Neuronal stem cell (in vitro differentiated cells): ENCODE measurements at regions not wholly inside any gene's neighbourhood (a gene's known extent, or its start where the extent isn't known, plus 50 kb on each side); places are given as distances from the start of the nearest gene placed in this dataset.
"Not testable (repeated sequence)": the region's sequence is repeated elsewhere in the genome, so short reads cannot be mapped to it uniquely, and the experiment has no call there.

Experiments
- DNase-seq: peaks from one replicate; pipeline ENCODE4 v3.0.0-alpha.2; 2013; ENCODE audit warnings: low spot score
- H2AFZ ChIP-seq: one replicate; pipeline ENCODE4 v1.6.1; 2013; ENCODE audit warnings: mild to moderate bottlenecking, low read length, inconsistent platforms
- H2AK5ac ChIP-seq: 2 replicates; pipeline ENCODE4 v1.6.1; 2013; ENCODE audit warnings: low read depth, mild to moderate bottlenecking, inconsistent platforms, low read length, moderate library complexity, mixed read lengths
- H2BK120ac ChIP-seq: 2 replicates; pipeline ENCODE4 v1.6.1; 2013; ENCODE audit warnings: low read depth, mild to moderate bottlenecking, inconsistent platforms, low read length, moderate library complexity, mixed read lengths
- H2BK12ac ChIP-seq: one replicate; pipeline ENCODE4 v1.6.1; 2013; ENCODE audit warnings: low read length, inconsistent platforms
- H2BK15ac ChIP-seq: 2 replicates; pipeline ENCODE4 v1.6.1; 2013; ENCODE audit warnings: mild to moderate bottlenecking, low read length, inconsistent platforms, mixed read lengths
- H2BK5ac ChIP-seq: one replicate; pipeline ENCODE4 v1.6.1; 2013; ENCODE audit warnings: inconsistent platforms, mild to moderate bottlenecking, low read length, moderate library complexity
- H3K14ac ChIP-seq: one replicate; pipeline ENCODE4 v1.6.1; 2013; ENCODE audit warnings: low read length, inconsistent platforms
- H3K18ac ChIP-seq: 2 replicates; pipeline ENCODE4 v1.6.1; 2013; ENCODE audit warnings: low read length, inconsistent platforms
- H3K23ac ChIP-seq: 2 replicates; pipeline ENCODE4 v1.6.1; 2013; ENCODE audit warnings: low read depth, mild to moderate bottlenecking, mixed read lengths, low read length, inconsistent platforms; ENCODE audit not compliant: poor library complexity
- H3K27ac ChIP-seq: replicated peaks from 3 replicates; pipeline ENCODE4 v1.5.1; 2013; ENCODE audit warnings: low read length, inconsistent platforms
- H3K27me3 ChIP-seq, 3 experiments: 2 replicates each; pipeline ENCODE4 v1.6.1; 2013; ENCODE audit warnings: low read length in 3 of 3, mild to moderate bottlenecking in 2 of 3, inconsistent platforms in 1 of 3, low read depth in 1 of 3, mixed read lengths in 1 of 3, moderate library complexity in 1 of 3; ENCODE audit not compliant: control insufficient read depth in 3 of 3, insufficient read depth in 3 of 3
- H3K36me3 ChIP-seq, 2 donors: replicated peaks in 1 of 2; 2 replicates each; pipeline ENCODE4 v1.6.1; 2013; ENCODE audit warnings: low read length in 2 of 2; ENCODE audit not compliant: control insufficient read depth in 2 of 2, insufficient read depth in 2 of 2
- H3K4ac ChIP-seq: 2 replicates; pipeline ENCODE4 v1.6.1; 2013; ENCODE audit warnings: inconsistent platforms, mild to moderate bottlenecking, low read length, moderate library complexity
- H3K4me1 ChIP-seq, 2 donors: 1 replicate in 1 of 2; 2 replicates in 1 of 2; pipeline ENCODE4 v1.6.1; 2013; ENCODE audit warnings: low read length in 2 of 2, low read depth in 1 of 2; ENCODE audit not compliant: control insufficient read depth in 2 of 2, insufficient read depth in 1 of 2
- H3K4me2 ChIP-seq: one replicate; pipeline ENCODE4 v1.6.1; 2013; ENCODE audit warnings: mild to moderate bottlenecking, low read length, inconsistent platforms; ENCODE audit not compliant: insufficient read depth, poor library complexity, severe bottlenecking
- H3K4me3 ChIP-seq, 2 donors: 2 replicates each; pipeline ENCODE4 v1.5.1; 2013; ENCODE audit warnings: low read length in 2 of 2, mild to moderate bottlenecking in 2 of 2, inconsistent platforms in 1 of 2, moderate library complexity in 1 of 2
- H3K79me1 ChIP-seq: one replicate; pipeline ENCODE4 v1.6.1; 2013; ENCODE audit warnings: low read depth, mild to moderate bottlenecking, inconsistent platforms, low read length, moderate library complexity
- H3K9ac ChIP-seq: one replicate; pipeline ENCODE4 v1.6.1; 2013; ENCODE audit warnings: mild to moderate bottlenecking, low read depth, low read length, inconsistent platforms; ENCODE audit not compliant: poor library complexity
- H3K9me3 ChIP-seq, 2 donors: replicated peaks in 1 of 2; 2 replicates each; pipeline versions ENCODE3 to v1.6.1; 2013; ENCODE audit warnings: low read length in 2 of 2, mild to moderate bottlenecking in 2 of 2, inconsistent platforms in 1 of 2, low read depth in 1 of 2, mixed read lengths in 1 of 2, moderate library complexity in 1 of 2; ENCODE audit not compliant: control insufficient read depth in 2 of 2, insufficient read depth in 1 of 2
- H4K8ac ChIP-seq: one replicate; pipeline ENCODE4 v1.6.1; 2013; ENCODE audit warnings: low read depth, mild to moderate bottlenecking, inconsistent platforms, low read length, moderate library complexity
- H4K91ac ChIP-seq: one replicate; pipeline ENCODE4 v1.6.1; 2013; ENCODE audit warnings: low read length, low read depth, mild to moderate bottlenecking, inconsistent platforms; ENCODE audit not compliant: poor library complexity
- WGBS, 2 donors: extraction: QIAGEN DNeasy Blood & Tissue Kit; methylation state at CpG; one replicate each; pipeline ENCODE4 v1.1.7; 2013; ENCODE audit warnings: missing lambda C conversion rate in 2 of 2, mixed read lengths in 1 of 2; ENCODE audit not compliant: insufficient read length in 2 of 2, insufficient replicate concordance in 1 of 2; ENCODE audit errors: extremely low coverage in 2 of 2; 5-methylcytosine and 5-hydroxymethylcytosine counted together

DNA sequence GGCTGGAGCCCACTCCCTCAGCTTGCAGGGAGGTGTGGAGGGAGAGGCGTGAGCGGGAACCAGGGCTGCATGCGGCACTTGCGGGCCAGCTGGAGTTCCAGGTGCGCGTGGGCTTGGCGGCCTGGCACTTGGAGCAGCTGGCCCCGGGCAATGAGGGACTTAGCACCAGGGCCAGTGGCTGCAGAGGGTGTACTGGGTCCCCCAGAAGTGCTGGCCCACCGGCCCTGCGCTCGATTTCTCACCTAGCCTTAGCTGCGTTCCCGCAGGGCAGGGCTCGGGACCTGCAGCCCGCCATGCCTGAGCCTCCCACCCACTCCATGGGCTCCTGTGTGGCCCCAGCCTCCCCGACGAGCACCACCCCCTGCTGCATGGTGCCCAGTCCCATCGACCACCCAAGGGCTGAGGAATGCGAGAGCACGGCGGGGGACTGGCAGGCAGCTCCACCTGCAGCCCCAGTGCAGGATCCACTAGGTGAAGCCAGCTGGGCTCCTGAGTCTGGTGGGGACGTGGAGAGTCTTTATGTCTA lies 584.1 kb upstream of the PTPRD start:
- H3K36me3 ChIP-seq, H3K4ac ChIP-seq, H3K9me3 ChIP-seq, H2BK5ac ChIP-seq, H3K27me3 ChIP-seq, DNase-seq, H2AFZ ChIP-seq, H2BK15ac ChIP-seq, H3K4me3 ChIP-seq, H4K91ac ChIP-seq, H2BK120ac ChIP-seq, H3K18ac ChIP-seq, H3K79me1 ChIP-seq, H3K4me1 ChIP-seq, H2AK5ac ChIP-seq, H3K4me2 ChIP-seq, H3K23ac ChIP-seq, H2BK12ac ChIP-seq, H3K27ac ChIP-seq, H4K8ac ChIP-seq, H3K9ac ChIP-seq: not testable (repeated sequence)
- no CpG with 5 or more reads among the region's 22 CpGs for WGBS, 2 donors
- peak overlapping the region; percentile 56 for H3K14ac ChIP-seq

DNA sequence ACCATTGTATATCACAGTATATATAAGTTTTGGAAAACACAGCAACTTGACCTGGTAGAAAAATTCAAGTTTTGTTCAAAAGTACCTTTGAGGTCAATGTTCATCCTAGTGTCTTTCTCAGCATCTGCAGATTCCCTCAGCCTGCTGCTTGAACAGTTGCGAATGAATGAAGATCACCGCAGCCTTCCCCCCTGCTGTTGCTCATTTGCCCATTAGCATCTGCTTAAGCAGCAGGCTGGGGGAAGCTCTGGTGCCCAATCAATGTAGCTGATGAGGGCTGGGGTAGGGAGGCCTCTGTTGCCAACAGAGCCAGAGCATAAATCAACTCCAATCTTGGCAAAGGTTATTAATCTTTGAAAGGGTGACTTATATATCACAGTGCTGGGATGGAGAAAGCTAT lies 586.5 kb upstream of the PTPRD start:
- Histone ChIP-seq H2BK12ac (no peak overlapping the region), H3K14ac (no peak overlapping the region), H4K8ac (no peak overlapping the region), H2BK120ac (no peak overlapping the region), H3K4me3 (no peak overlapping the region), H2BK15ac (no peak overlapping the region), H3K23ac (no peak overlapping the region), H3K18ac (no peak overlapping the region), H3K9me3 (no peaks in the 10 kb centered on the region), H3K4me2 (no peak overlapping the region), H2BK5ac (no peak overlapping the region), H3K27ac (no peak overlapping the region), H3K36me3 (no peaks in the 10 kb centered on the region), H3K27me3 (no peaks in the 10 kb centered on the region), H3K79me1 (no peaks in the 10 kb centered on the region), H2AK5ac (no peak overlapping the region), H3K9ac (no peak overlapping the region), H3K4ac (no peak overlapping the region), H2AFZ (no peak overlapping the region), H3K4me1 (no peaks in the 10 kb centered on the region), H4K91ac (no peak overlapping the region)
- peak; percentile 2 for DNase-seq
- no CpG with 5 or more reads among the region's 2 CpGs for WGBS, 2 donors

DNA sequence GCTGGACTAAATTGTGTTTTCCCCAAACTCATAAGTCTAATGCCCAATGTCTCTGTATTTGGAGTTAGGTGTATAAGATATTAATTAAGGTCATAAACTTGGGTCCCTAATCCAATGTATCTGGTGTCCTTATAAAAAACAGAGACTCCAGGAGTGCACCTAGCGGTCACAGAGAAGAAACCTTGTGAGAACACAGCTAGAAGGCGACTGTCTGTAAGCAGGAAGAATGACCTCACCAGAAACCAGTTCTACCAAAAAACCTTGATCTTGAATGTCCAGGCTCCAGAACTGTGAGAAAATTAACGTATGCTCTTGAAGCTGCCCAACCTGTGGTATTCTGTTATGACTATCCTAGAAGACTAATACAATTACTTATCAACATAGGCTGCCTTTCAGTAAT lies 591.7 kb upstream of the PTPRD start:
- no peak for DNase-seq
- no peaks in the 10 kb centered on the region for H3K79me1 ChIP-seq
- H3K4me3 ChIP-seq, result no peak overlapping the region
- H2BK120ac ChIP-seq, result no peak overlapping the region
- H3K18ac ChIP-seq, result no peak overlapping the region
- no peaks in the 10 kb centered on the region for H3K4me1 ChIP-seq
- no peak overlapping the region for H2BK12ac ChIP-seq
- WGBS, 2 donors, result no CpG with 5 or more reads among the region's 3 CpGs
- no peak overlapping the region for H3K23ac ChIP-seq
- H3K4me2 ChIP-seq, result no peak overlapping the region
- H2BK15ac ChIP-seq, result no peak overlapping the region
- no peaks in the 10 kb centered on the region for H3K36me3 ChIP-seq
- no peaks in the 10 kb centered on the region for H3K9me3 ChIP-seq
- no peak overlapping the region for H3K9ac ChIP-seq
- H3K27ac ChIP-seq, result no peak overlapping the region
- H2BK5ac ChIP-seq, result no peak overlapping the region
- no peak overlapping the region for H2AK5ac ChIP-seq
- no peaks in the 10 kb centered on the region for H3K27me3 ChIP-seq
- no peak overlapping the region for H3K14ac ChIP-seq
- no peak overlapping the region for H4K91ac ChIP-seq
- H2AFZ ChIP-seq, result no peak overlapping the region
- H4K8ac ChIP-seq, result no peak overlapping the region
- no peak overlapping the region for H3K4ac ChIP-seq

DNA sequence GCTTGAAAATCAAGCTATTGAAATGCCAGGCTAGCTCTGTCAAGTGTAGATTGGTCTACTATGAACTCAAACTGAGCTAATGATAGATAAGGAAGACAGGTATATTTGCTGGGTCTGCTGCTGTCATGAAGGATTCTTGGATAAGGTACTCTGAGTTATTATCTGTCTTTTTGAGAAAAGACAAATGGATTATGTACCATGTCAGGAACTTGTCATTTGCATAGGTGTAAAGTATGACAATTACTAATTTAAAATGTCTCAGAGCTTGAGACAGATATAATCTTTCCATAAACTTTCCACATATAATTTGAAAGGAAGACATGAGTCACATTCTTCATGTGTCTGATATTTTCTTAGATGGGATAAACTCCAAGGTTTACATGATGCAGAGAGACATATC lies 594.1 kb upstream of the PTPRD start:
- Histone ChIP-seq H3K27ac (no peak overlapping the region), H2BK15ac (no peak overlapping the region), H2BK5ac (no peak overlapping the region), H3K9ac (no peak overlapping the region), H3K4ac (no peak overlapping the region), H2AFZ (no peak overlapping the region), H3K27me3 (no peaks in the 10 kb centered on the region), H3K79me1 (no peaks in the 10 kb centered on the region), H3K9me3 (no peaks in the 10 kb centered on the region), H2AK5ac (no peak overlapping the region), H3K36me3 (no peaks in the 10 kb centered on the region), H3K4me3 (no peak overlapping the region), H4K91ac (no peak overlapping the region), H3K23ac (no peak overlapping the region), H4K8ac (no peak overlapping the region), H3K14ac (no peak overlapping the region), H3K4me1 (no peaks in the 10 kb centered on the region), H3K18ac (no peak overlapping the region), H3K4me2 (no peak overlapping the region), H2BK120ac (no peak overlapping the region), H2BK12ac (no peak overlapping the region)
- no peak for DNase-seq
